ENCODE measurements at regions not wholly inside any gene's neighbourhood (a gene's known extent, or its start where the extent isn't known, plus 50 kb on each side); places are given as distances from the start of the nearest gene placed in this dataset.

DNA sequence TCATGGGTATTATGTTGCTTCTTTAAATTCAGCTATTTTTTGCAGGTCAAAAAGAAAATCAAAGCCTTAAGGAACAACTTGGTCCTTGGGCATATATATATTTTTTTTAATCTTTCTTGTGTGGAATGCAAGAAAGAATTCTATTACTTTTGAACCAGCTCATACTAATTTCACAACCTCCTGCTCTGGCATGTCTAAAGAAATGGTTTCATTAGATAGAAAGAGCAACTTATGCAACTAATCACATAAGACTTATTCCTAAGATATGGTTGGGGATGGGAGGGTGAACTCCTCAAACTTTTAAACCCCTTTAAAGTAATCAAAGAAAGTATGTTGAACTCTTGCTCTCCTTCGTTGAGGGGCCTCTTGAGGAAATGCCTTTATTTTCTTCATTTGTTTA is 114.9 kb downstream of the GMNC start:
- no peak overlapping the region for H3K4me2 ChIP-seq (ENCODE audit: low read length)
- intact Hi-C loops (cut with micrococcal nuclease; ENCODE audit: unreplicated experiment): no loop called here
- no peaks in the 10 kb centered on the region for H3K36me3 ChIP-seq (ENCODE audit: insufficient read depth, low read length)
- POLR2A ChIA-PET: no interaction called here
- CTCF ChIA-PET (ENCODE audit: unreplicated experiment): no interaction called here
- no peak overlapping the region for H3K27ac ChIP-seq (ENCODE audit: low read depth, low read length, poor library complexity, severe bottlenecking)
- no peaks in the 10 kb centered on the region for H4K20me1 ChIP-seq (ENCODE audit: insufficient read depth, low read length)
- H3K9me3 ChIP-seq (ENCODE audit: low read length): no peaks in the 10 kb centered on the region
- no peaks in the 10 kb centered on the region for H3K79me2 ChIP-seq (ENCODE audit: insufficient read depth, low read depth, low read length)
- no peak for DNase-seq (ENCODE audit: low spot score)
- BruUV-seq (replicated peaks): no TSS peak
- no peaks in the 10 kb centered on the region for H3K4me1 ChIP-seq (ENCODE audit: insufficient read depth, low read length, poor library complexity, severe bottlenecking)
- no peak overlapping the region for H2AFZ ChIP-seq (ENCODE audit: low read length)
- no peak overlapping the region for H3K4me3 ChIP-seq (ENCODE audit: low read depth, low read length, poor library complexity, severe bottlenecking)
- no peak for TF ChIP-seq EZH2phosphoT487 (IDR thresholded peaks at IDR 0.05; ENCODE audit: borderline replicate concordance, low read depth, low read length)
- TF ChIP-seq, protein P1, sequence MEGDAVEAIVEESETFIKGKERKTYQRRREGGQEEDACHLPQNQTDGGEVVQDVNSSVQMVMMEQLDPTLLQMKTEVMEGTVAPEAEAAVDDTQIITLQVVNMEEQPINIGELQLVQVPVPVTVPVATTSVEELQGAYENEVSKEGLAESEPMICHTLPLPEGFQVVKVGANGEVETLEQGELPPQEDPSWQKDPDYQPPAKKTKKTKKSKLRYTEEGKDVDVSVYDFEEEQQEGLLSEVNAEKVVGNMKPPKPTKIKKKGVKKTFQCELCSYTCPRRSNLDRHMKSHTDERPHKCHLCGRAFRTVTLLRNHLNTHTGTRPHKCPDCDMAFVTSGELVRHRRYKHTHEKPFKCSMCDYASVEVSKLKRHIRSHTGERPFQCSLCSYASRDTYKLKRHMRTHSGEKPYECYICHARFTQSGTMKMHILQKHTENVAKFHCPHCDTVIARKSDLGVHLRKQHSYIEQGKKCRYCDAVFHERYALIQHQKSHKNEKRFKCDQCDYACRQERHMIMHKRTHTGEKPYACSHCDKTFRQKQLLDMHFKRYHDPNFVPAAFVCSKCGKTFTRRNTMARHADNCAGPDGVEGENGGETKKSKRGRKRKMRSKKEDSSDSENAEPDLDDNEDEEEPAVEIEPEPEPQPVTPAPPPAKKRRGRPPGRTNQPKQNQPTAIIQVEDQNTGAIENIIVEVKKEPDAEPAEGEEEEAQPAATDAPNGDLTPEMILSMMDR (conservative IDR thresholded peaks at IDR 0.05; ENCODE audit: low read length): no peak
- no peaks in the 10 kb centered on the region for H3K9me2 ChIP-seq (ENCODE audit: insufficient read depth, low read length)

DNA sequence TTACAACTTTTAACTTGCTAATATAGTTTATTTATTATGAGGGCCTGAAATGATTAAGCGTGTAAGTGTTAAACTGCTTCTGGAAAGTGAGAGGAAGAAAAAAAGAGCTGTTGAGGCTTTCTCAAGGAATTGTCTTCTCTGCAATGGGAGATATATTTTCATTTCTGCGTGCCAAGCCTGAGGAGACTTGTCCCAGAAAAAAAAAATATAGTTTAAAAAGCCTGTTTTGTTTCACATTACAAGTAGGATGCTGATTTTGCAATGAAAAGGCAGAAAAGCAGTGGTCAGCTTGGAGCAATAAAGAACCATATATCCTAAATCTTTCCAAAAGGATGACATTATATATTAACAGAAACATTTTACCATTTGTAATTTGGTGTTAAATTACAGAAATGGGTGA is 115.5 kb downstream of the GMNC start:
- BruUV-seq (replicated peaks): no TSS peak
- no peaks in the 10 kb centered on the region for H3K4me1 ChIP-seq (ENCODE audit: insufficient read depth, low read length, poor library complexity, severe bottlenecking)
- no peak for TF ChIP-seq EZH2phosphoT487 (IDR thresholded peaks at IDR 0.05; ENCODE audit: borderline replicate concordance, low read depth, low read length)
- TF ChIP-seq, protein P1 (conservative IDR thresholded peaks at IDR 0.05; ENCODE audit: low read length): no peak
- no peak overlapping the region for H2AFZ ChIP-seq (ENCODE audit: low read length)
- no peak for DNase-seq (ENCODE audit: low spot score)
- H3K4me3 ChIP-seq (ENCODE audit: low read depth, low read length, poor library complexity, severe bottlenecking): no peak overlapping the region
- intact Hi-C loops (cut with micrococcal nuclease; ENCODE audit: unreplicated experiment): no loop called here
- no peaks in the 10 kb centered on the region for H3K36me3 ChIP-seq (ENCODE audit: insufficient read depth, low read length)
- no peak overlapping the region for H3K4me2 ChIP-seq (ENCODE audit: low read length)
- H3K27ac ChIP-seq (ENCODE audit: low read depth, low read length, poor library complexity, severe bottlenecking): no peak overlapping the region
- no peaks in the 10 kb centered on the region for H4K20me1 ChIP-seq (ENCODE audit: insufficient read depth, low read length)
- CTCF ChIA-PET (ENCODE audit: unreplicated experiment): no interaction called here
- no peaks in the 10 kb centered on the region for H3K79me2 ChIP-seq (ENCODE audit: insufficient read depth, low read depth, low read length)
- H3K9me2 ChIP-seq (ENCODE audit: insufficient read depth, low read length): no peaks in the 10 kb centered on the region
- POLR2A ChIA-PET: no interaction called here
- no peaks in the 10 kb centered on the region for H3K9me3 ChIP-seq (ENCODE audit: low read length)

DNA sequence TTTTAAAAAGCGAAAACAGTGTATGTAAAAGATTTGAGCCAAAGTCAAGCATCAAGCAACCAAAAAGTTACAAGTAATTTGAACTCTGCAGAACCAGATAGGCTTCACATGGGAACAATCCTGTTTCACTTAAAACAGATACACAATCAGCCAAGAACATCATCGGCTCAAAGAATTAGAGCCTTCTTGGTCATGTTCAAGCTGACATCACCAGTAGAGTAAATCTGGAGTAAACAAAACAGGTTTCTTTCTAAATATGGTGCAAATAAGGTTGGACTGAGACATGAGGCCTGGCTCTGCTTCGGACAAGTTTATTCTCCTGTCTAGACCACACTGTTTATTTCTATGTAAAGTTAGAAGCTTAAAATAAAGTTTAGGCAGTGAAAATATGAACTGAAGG is 116.0 kb downstream of the GMNC start:
- DNase-seq (ENCODE audit: low spot score): no peak
- TF ChIP-seq, protein P1 (conservative IDR thresholded peaks at IDR 0.05; ENCODE audit: low read length): no peak
- TF ChIP-seq EZH2phosphoT487 (IDR thresholded peaks at IDR 0.05; ENCODE audit: borderline replicate concordance, low read depth, low read length): no peak
- Histone ChIP-seq H3K27ac (ENCODE audit: low read depth, low read length, poor library complexity, severe bottlenecking) (no peak overlapping the region), H4K20me1 (ENCODE audit: insufficient read depth, low read length) (no peaks in the 10 kb centered on the region), H3K36me3 (ENCODE audit: insufficient read depth, low read length) (no peaks in the 10 kb centered on the region), H3K4me3 (ENCODE audit: low read depth, low read length, poor library complexity, severe bottlenecking) (no peak overlapping the region), H3K4me1 (ENCODE audit: insufficient read depth, low read length, poor library complexity, severe bottlenecking) (no peaks in the 10 kb centered on the region), H2AFZ (ENCODE audit: low read length) (no peak overlapping the region), H3K4me2 (ENCODE audit: low read length) (no peak overlapping the region), H3K9me3 (ENCODE audit: low read length) (no peaks in the 10 kb centered on the region), H3K79me2 (ENCODE audit: insufficient read depth, low read depth, low read length) (no peaks in the 10 kb centered on the region), H3K9me2 (ENCODE audit: insufficient read depth, low read length) (no peaks in the 10 kb centered on the region)
- intact Hi-C loops (cut with micrococcal nuclease; ENCODE audit: unreplicated experiment): no loop called here
- POLR2A ChIA-PET: no interaction called here
- CTCF ChIA-PET (ENCODE audit: unreplicated experiment): no interaction called here
- no TSS peak for BruUV-seq (replicated peaks)

Measured in OCI-LY7 (cell line).